HG03097 (cell line): ENCODE measurements at regions not wholly inside any gene's neighbourhood (a gene's known extent, or its start where the extent isn't known, plus 50 kb on each side); places are given as distances from the start of the nearest gene placed in this dataset.

Experiments
- ATAC-seq: cut with Tn5 transposase; IDR thresholded peaks from one replicate; pipeline ENCODE4 v1.9.1; 2021; ENCODE audit not compliant: unreplicated experiment, low FRiP score

DNA sequence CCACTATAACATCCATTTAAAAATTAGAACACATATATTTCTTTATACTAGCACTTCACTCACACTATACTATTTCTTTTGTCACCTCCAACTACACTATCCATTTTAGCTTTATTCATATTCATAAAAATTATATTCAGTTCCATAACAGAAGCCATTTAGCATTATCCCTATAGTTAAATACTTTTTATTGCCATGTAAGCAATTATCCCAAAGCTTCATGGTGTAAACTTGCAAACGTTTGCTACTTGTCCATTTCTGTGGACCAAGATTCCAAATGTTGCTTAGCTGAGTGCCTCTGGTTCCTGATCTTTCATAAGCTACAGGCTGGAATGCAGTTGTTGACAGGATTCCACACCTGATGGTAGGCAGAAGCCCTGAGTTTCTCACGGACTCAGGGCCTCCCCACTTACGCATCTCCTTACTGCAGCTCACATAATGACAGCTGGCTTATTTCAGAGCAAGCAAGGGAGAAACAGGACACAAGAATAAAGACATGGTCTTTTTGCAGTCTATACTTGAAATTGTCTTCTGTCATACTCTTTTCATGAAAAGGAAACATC, 1584.8 kb downstream of the SLITRK5 start:
- no peak for ATAC-seq

DNA sequence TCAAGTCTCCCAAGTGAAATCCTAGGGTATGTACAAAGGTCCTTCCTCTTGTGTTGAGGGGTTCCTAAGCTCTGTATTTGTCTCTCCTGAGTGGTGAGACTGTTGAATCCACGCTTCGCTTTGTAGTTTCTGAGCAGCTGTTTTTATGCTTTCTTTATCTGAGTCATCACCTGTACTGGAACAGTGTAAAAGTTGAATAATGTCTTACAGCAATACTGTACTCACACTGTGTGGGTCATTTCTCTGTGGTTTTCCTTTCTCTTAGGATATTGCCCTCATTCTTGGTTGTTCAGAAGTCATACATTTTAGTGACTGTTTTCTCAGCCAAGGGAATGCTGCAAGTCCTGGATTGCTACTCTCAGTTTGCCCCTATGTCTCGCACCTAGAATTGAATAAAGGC, 1596.6 kb downstream of the SLITRK5 start:
- ATAC-seq, result no peak

- ATAC-seq, result no peak
Measured at GRCh38 chr13:89269737-89270136, 1598.6 kb downstream of the SLITRK5 start.

GRCh38 chr13:89270736-89271135, 1599.6 kb downstream of the SLITRK5 start:
- ATAC-seq, result no peak

- no peak for ATAC-seq
Measured at GRCh38 chr13:89279374-89279773, 1608.2 kb downstream of the SLITRK5 start.

- ATAC-seq, result no peak
Measured at GRCh38 chr13:89281331-89281730, 1610.2 kb downstream of the SLITRK5 start.

DNA sequence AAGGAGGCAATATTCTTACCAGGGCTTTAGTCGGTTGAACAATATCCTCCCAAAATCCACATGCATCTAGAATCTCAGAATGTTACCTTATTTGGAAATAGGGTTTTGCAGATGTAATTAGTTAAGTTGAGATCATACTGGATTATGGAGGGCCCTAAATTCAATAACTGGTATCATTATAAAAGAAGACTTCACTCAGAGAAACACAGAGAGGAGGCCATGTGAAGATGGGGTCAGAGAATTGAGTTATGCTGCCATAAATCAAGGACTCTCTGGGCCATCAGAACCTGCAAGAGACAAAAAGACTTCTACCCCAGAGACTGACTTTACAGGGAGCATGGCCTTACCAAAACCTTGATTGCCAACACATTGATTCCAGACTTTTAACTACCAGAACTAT, 1611.1 kb downstream of the SLITRK5 start:
- no peak for ATAC-seq

DNA sequence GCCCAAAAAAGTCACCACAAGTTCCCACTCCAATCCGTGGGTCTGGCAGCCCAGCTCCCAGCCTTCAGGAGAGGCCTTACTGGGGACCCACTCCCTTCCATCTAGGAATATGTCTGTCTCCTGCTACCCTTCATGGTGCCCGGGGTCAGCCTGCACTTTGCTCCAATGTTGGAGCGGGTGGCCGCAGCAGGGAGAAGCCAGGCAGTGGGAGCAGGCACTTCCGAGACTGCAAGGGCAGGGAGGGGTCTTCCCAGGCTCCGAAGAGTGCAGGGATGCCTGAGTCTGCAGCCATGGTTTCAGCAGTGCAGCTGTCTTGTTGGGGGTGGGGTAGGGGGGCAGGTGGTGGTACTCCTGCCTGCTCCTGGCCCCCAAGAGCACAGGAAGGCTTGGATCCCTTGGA, 1616.2 kb downstream of the SLITRK5 start:
- no peak for ATAC-seq

DNA sequence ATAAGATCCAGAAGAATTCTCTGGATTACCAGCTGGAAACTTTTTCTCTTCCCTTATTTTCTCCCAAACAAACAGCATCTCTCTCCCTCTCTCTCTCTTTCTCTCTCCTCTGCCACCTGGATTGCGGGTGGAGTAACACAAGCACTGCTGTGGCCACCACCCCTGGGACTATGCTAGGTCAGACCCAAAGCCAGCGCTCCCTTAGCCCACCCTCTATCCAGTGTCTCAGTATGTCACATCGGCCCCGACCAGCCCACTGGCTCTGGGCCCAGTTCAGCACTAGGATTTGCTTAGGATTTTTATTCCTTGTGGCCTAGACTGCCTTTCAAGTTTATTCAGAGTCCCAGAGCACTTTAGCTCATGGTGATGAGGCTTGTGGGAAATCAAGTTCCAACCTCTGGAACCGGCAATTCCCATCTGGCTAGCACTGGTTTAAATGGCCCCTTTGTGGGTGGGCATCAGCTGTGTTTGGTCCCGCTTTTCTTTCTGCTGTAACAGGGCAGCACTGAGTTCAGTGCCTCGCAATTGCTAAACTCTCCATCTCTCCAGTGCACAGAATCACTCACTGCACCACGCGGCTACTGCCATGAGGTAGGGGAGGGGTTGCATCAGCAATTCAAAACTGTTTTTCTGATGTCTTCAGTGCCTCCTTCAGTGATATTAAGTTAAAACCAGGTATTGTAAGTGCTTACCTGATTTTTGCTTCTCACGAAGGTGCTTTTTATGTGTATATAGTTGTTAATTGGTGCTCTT, 1623.1 kb downstream of the SLITRK5 start:
- ATAC-seq, result no peak

- no peak for ATAC-seq
Measured at GRCh38 chr13:89307278-89307677, 1636.1 kb downstream of the SLITRK5 start.

DNA sequence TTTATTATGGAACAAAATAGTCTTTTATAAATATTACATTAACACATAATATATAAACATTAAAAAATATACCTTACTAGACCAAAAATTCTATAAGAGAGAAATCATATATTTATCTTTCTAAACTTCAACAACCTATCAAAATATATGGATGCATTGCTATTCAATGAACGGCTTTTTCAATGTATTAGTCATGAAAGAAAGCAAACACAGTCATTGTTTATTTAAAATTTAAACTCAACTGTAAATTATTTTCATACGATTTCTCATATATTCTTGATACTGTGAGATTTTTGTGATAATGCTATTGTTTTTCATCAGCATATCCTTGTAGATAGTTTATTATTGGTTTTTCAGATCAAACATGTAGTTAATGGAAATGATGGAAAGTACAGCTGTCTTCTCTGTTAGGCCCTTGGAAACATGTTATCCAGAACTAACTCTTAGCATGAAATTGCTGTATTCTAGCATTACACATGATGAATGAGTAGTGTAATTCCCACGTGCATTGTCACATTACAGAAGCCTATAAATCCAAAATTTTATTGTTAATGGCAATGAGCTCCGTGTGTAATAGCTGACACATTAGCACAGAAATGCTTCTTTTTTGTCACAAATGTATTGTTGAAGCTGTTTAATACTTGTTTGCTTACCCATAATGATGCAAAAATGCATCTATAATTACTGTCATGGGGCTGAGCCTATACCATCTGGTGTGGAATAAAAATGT, 1639.9 kb downstream of the SLITRK5 start:
- no peak for ATAC-seq

GRCh38 chr13:89315287-89315686, 1644.1 kb downstream of the SLITRK5 start:
- no peak for ATAC-seq

DNA sequence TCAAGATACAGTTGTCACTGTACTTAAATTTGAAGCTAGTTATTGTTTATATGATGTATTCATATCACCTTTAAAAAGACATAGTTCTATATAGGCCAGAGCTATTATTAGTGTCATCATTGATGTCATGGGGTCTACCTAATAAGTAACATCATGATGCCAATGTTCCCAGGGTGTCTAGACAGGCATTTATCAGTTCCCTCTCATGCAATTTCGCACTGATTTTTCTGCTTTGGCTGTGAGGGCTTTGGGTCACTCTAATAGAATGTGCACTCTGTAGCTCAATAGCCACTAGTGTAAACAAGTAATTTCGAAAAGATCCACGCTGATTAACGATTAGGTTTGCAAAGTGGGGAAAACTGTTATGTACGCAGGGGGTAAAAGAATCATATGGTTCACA, 1651.3 kb downstream of the SLITRK5 start:
- ATAC-seq, result no peak

GRCh38 chr13:89324582-89324981, 1653.4 kb downstream of the SLITRK5 start:
- no peak for ATAC-seq

GRCh38 chr13:89343165-89343564, 1672.0 kb downstream of the SLITRK5 start:
- ATAC-seq, result no peak

GRCh38 chr13:89352384-89352783, 1681.2 kb downstream of the SLITRK5 start:
- no peak for ATAC-seq

- no peak for ATAC-seq
Measured at GRCh38 chr13:89361909-89362308, 1690.7 kb downstream of the SLITRK5 start.

DNA sequence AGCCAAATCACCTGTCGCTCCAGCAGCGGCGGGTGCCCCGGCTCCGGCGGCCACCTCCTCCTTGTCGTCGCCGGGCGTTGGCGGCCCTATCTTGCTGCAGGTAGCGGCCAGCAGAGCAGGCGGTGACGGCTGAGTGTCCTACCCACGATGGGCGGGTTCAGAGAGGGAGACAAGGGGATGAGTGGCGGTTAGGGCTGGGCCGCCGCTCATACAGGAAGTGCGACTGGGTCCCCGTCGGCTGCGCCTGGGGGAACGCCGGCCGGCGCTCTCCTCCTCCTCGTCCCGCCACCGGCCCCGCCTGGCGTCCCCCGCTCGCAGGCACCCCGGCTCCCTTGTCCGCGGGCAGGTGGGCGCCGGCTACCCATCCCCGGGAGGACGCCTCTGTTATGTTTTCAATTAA, 1692.0 kb downstream of the SLITRK5 start:
- no peak for ATAC-seq

DNA sequence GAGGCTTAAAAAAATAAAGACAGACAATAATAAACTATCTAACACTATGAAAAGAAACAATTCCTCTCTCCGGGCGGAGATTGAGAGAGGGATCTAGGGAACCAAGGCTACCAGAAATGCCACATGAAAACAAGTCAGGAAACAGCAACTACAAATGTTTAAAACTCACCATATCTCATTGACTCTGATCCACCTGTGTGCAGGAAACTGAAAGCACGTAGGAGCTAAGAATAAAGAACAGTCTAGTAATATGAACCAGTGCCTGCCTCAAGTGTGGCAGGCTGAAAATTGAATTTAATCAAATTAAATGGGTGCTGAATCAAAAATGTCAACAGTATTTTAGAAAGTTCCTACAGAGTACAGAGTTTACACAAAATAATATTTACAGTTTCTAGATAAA, 1701.0 kb downstream of the SLITRK5 start:
- ATAC-seq, result no peak

- no peak for ATAC-seq
Measured at GRCh38 chr13:89375839-89376238, 1704.7 kb downstream of the SLITRK5 start.

DNA sequence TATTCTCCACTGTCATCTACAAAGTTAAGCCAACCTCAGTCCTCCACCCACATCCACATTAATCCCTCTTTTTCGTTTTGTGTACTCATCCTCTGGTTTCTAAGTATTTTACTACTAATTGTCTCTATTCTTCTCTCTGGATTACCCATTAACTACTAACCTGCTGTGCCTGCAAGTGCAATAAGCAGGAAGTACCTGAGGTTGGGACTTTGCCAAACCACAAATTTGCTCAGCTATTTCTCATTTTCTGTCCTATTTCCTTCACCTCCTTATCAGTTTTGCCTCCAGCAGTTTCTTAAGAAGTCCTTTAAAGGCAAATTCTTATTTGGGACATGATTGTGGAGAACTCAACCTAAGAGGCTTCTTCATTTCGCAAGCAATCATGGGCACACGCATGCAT, 1708.9 kb downstream of the SLITRK5 start:
- no peak for ATAC-seq

- ATAC-seq, result no peak
Measured at GRCh38 chr13:89382981-89383380, 1711.8 kb downstream of the SLITRK5 start.
